HCT116 (cell line): ENCODE measurements at regions not wholly inside any gene's neighbourhood (a gene's known extent, or its start where the extent isn't known, plus 50 kb on each side); places are given as distances from the start of the nearest gene placed in this dataset.

Experiments
- ATAC-seq: fragments of 200-7000 bp; cut with Tn5 transposase; 2 replicates; pipeline ENCODE4 v1.9.1; 2020; ENCODE audit warnings: mild to moderate bottlenecking, moderate library complexity
- BruUV-seq: library from RNA; stranded (reverse); fragments of 400-500 nt; replicated peaks from 2 replicates; lab custom pipeline; 2021; lab: Mats Ljungman, UMichigan
- CTCF ChIA-PET: fragments of 300-600 bp; sonication (Branson Sonifier 250); formaldehyde crosslinking; loops from one replicate; lab custom pipeline; 2021; ENCODE audit warnings: antibody characterized with exemption; lab: Charles Lee
- POLR2A ChIA-PET: fragments of 300-600, 350-600 bp; sonication (Branson Sonifier 250); formaldehyde crosslinking; loops from one replicate; lab custom pipeline; 2021; ENCODE audit warnings: antibody characterized with exemption; lab: Charles Lee
- RAD21 ChIA-PET, 2 experiments: fragments of 300-600 bp; sonication (Branson Sonifier 250); formaldehyde crosslinking; loops; one replicate each; lab custom pipeline; 2023; ENCODE audit warnings: low total read pairs in 2 of 2; ENCODE audit not compliant: uncharacterized antibody in 2 of 2, unreplicated experiment in 2 of 2, low non-redundant PET in 1 of 2; lab: Charles Lee
- DNase-seq: peaks from one replicate; pipeline ENCODE4 v3.0.0-alpha.2; 2010; ENCODE audit warnings: low read depth, low spot score
- H2AFZ ChIP-seq: fragments of 200-600 bp; shearing (Covaris generic), sonication (generic); 2 replicates; pipeline ENCODE4 v1.6.1; 2017; ENCODE audit warnings: low read depth, mixed run types, mixed read lengths, antibody characterized with exemption, low read length; ENCODE audit not compliant: poor library complexity, severe bottlenecking
- H3K27ac ChIP-seq: 2 replicates; pipeline ENCODE4 v1.5.1; 2012; ENCODE audit warnings: low read depth, low read length
- H3K27me3 ChIP-seq: fragments of 200-600 bp; sonication (generic); 2 replicates; pipeline ENCODE4 v1.6.1; 2016; ENCODE audit warnings: mixed run types, low read length, mixed read lengths; ENCODE audit not compliant: insufficient read depth
- H3K36me3 ChIP-seq, 2 experiments: fragments of 200-500 bp in 1 of 2; fragments of 200-600 bp in 1 of 2; sonication (Bioruptor generic) in 1 of 2; sonication (generic) in 1 of 2; 2 replicates each; pipeline versions ENCODE4 v1.5.1 to v1.6.1; 2014 to 2016; ENCODE audit warnings: low read length in 2 of 2, inconsistent platforms in 1 of 2, mixed read lengths in 1 of 2, mixed run types in 1 of 2; ENCODE audit not compliant: insufficient read depth in 2 of 2, control insufficient read depth in 1 of 2
- H3K4me1 ChIP-seq, 2 experiments: fragments of 200-600 bp in 1 of 2; sonication (generic) in 1 of 2; 2 replicates each; pipeline versions ENCODE4 v1.5.1 to v1.6.1; 2012 to 2017; ENCODE audit warnings: low read length in 2 of 2, inconsistent platforms in 1 of 2, mild to moderate bottlenecking in 1 of 2, mixed read lengths in 1 of 2, mixed run types in 1 of 2, moderate library complexity in 1 of 2; ENCODE audit not compliant: insufficient read depth in 2 of 2, control insufficient read depth in 1 of 2
- H3K4me2 ChIP-seq: fragments of 200-600 bp; sonication (generic); 2 replicates; pipeline ENCODE4 v1.6.1; 2017; ENCODE audit warnings: mixed run types, low read length, mixed read lengths
- H3K4me3 ChIP-seq, 2 experiments: fragments of 200-600 bp in 1 of 2; sonication (generic) in 1 of 2; replicated peaks in 1 of 2; 2 replicates each; pipeline ENCODE4 v1.5.1; 2011 to 2016; ENCODE audit warnings: low read length in 2 of 2, control low read depth in 1 of 2, low read depth in 1 of 2, mild to moderate bottlenecking in 1 of 2, mixed read lengths in 1 of 2, mixed run types in 1 of 2
- H3K79me2 ChIP-seq: fragments of 200-600 bp; sonication (generic); 2 replicates; pipeline ENCODE4 v1.6.1; 2017; ENCODE audit warnings: mild to moderate bottlenecking, mixed run types, low read length, moderate library complexity, mixed read lengths; ENCODE audit not compliant: insufficient read depth
- H3K9ac ChIP-seq: fragments of 200-600 bp; sonication (generic); 2 replicates; pipeline ENCODE4 v1.6.1; 2016; ENCODE audit warnings: low read length, mixed read lengths
- H3K9me2 ChIP-seq: fragments of 200-600 bp; sonication (generic), shearing (Covaris generic); 2 replicates; pipeline ENCODE4 v1.6.1; 2017; ENCODE audit warnings: mixed run types, mild to moderate bottlenecking, moderate library complexity; ENCODE audit not compliant: insufficient read depth
- H3K9me3 ChIP-seq, 2 experiments: fragments of 200-500 bp in 1 of 2; fragments of 200-600 bp in 1 of 2; sonication (Bioruptor generic) in 1 of 2; sonication (generic) in 1 of 2; 2 replicates each; pipeline ENCODE4 v1.6.1; 2014 to 2017; ENCODE audit warnings: low read length in 2 of 2, mixed read lengths in 2 of 2, inconsistent platforms in 1 of 2, low read depth in 1 of 2, mild to moderate bottlenecking in 1 of 2, mixed run types in 1 of 2, moderate library complexity in 1 of 2; ENCODE audit not compliant: control insufficient read depth in 1 of 2, insufficient read depth in 1 of 2
- H4K20me1 ChIP-seq: fragments of 200-600 bp; sonication (generic), shearing (Covaris generic); 2 replicates; pipeline ENCODE4 v1.6.1; 2017; ENCODE audit warnings: mixed run types, mild to moderate bottlenecking, moderate library complexity; ENCODE audit not compliant: insufficient read depth
- CTCF ChIP-seq, 3 experiments: fragments of 200-600 bp in 1 of 3; sonication (generic) in 1 of 3; IDR thresholded peaks in 2 of 3; conservative IDR thresholded peaks in 1 of 3; 2 replicates each; pipeline ENCODE4 v1.5.1; 2012 to 2017; ENCODE audit warnings: low read depth in 2 of 3, low read length in 2 of 3, antibody characterized with exemption in 1 of 3, borderline replicate concordance in 1 of 3, control low read depth in 1 of 3, mild to moderate bottlenecking in 1 of 3, mixed read lengths in 1 of 3, mixed run types in 1 of 3, moderate library complexity in 1 of 3; ENCODE audit not compliant: insufficient read depth in 1 of 3
- ELF1 ChIP-seq: IDR thresholded peaks from 2 replicates; pipeline ENCODE4 v1.6.1; 2012; ENCODE audit warnings: low read depth, borderline replicate concordance
- EZH2 ChIP-seq: fragments of 200-600 bp; sonication (generic); IDR thresholded peaks from 2 replicates; pipeline ENCODE4 v1.6.1; 2017; ENCODE audit warnings: antibody characterized with exemption, mixed run types
- JUND ChIP-seq: IDR thresholded peaks from 2 replicates; pipeline ENCODE4 v1.6.1; 2012
- MAX ChIP-seq: IDR thresholded peaks from 2 replicates; pipeline ENCODE4 v1.6.1; 2012
- RAD21 ChIP-seq: IDR thresholded peaks from 2 replicates; pipeline ENCODE4 v1.6.1; 2012; ENCODE audit warnings: low read depth, mild to moderate bottlenecking
- REST ChIP-seq: IDR thresholded peaks from 2 replicates; pipeline ENCODE4 v1.6.1; 2012; ENCODE audit warnings: low read depth
- SP1 ChIP-seq: IDR thresholded peaks from 2 replicates; pipeline ENCODE4 v1.6.1; 2012; ENCODE audit warnings: low read depth
- TCF7L2 ChIP-seq: IDR thresholded peaks from 2 replicates; pipeline ENCODE4 v1.7.0; 2011; ENCODE audit warnings: borderline replicate concordance, inconsistent platforms; ENCODE audit not compliant: insufficient read depth, insufficient read length; ENCODE audit errors: extremely low read depth
- ZBTB33 ChIP-seq: IDR thresholded peaks from 2 replicates; pipeline ENCODE4 v1.6.1; 2011; ENCODE audit warnings: mild to moderate bottlenecking, low read length, moderate library complexity; ENCODE audit not compliant: insufficient replicate concordance; ENCODE audit errors: extremely low read depth
- ZFX ChIP-seq: fragments of 450-650 bp; IDR thresholded peaks from 2 replicates; pipeline ENCODE4 v1.6.1; 2017
- intact Hi-C: fragments of 100-400 bp; cut with micrococcal nuclease; formaldehyde crosslinking; loops from 2 replicates; pipeline ENCODE4 v1.10.0; 2022

GRCh38 chr17:77006971-77007649 lies 133.7 kb upstream of the SEC14L1 start:
- intact Hi-C loops, result no loop called here
- H3K9me2 ChIP-seq, result no peaks in the 10 kb centered on the region
- no peak for TF ChIP-seq REST
- no peak for TF ChIP-seq SP1
- no peak for TF ChIP-seq EZH2
- TF ChIP-seq ZBTB33, result no peak
- TF ChIP-seq ZFX, result no peak
- TF ChIP-seq TCF7L2, result no peak
- no peak for TF ChIP-seq RAD21
- TF ChIP-seq ELF1, result no peak
- TF ChIP-seq CTCF (IDR thresholded peaks at IDR 0.05 in 2 of 3, conservative IDR thresholded peaks at IDR 0.05 in 1 of 3; ENCODE audit: borderline replicate concordance in 1 of 3, insufficient read depth in 1 of 3, low read depth in 2 of 3, low read length in 2 of 3), result no peak
- no peak for TF ChIP-seq JUND
- TF ChIP-seq MAX, result no peak
- H3K9ac ChIP-seq, result no peak overlapping the region
- 0 out of 4 replicates have a peak, but pooled peaks cover 2 to 11% of the 10 kb centered on the region in 2 experiments for H3K9me3 ChIP-seq
- DNase-seq, result no peak
- H3K36me3 ChIP-seq, result no peaks in the 10 kb centered on the region
- no peak overlapping the region for H3K27ac ChIP-seq
- H3K79me2 ChIP-seq, result no peaks in the 10 kb centered on the region
- no peaks in the 10 kb centered on the region for H3K27me3 ChIP-seq
- BruUV-seq, result no TSS peak
- H4K20me1 ChIP-seq, result no peaks in the 10 kb centered on the region
- H3K4me3 ChIP-seq, result no peak overlapping the region
- no peak for ATAC-seq
- H2AFZ ChIP-seq, result no peak overlapping the region
- no peak overlapping the region for H3K4me2 ChIP-seq
- ChIA-PET CTCF (interaction anchor here (2.3 kb wide), 1 partner anchor 49 kb away, joined by 10 read pairs; no protein-coding TSS in a partner anchor), RAD21 (no interaction called here), POLR2A (no interaction called here)
- peaks cover 8 to 19% of the 10 kb centered on the region in 2 experiments for H3K4me1 ChIP-seq
